HCT116 (cell line): ENCODE measurements at regions not wholly inside any gene's neighbourhood (a gene's known extent, or its start where the extent isn't known, plus 50 kb on each side); places are given as distances from the start of the nearest gene placed in this dataset.

Source experiments
- ATAC-seq: fragments of 200-7000 bp; cut with Tn5 transposase; 2 replicates; pipeline ENCODE4 v1.9.1; 2020; ENCODE audit warnings: mild to moderate bottlenecking, moderate library complexity
- BruUV-seq: library from RNA; stranded (reverse); fragments of 400-500 nt; replicated peaks from 2 replicates; lab custom pipeline; 2021; lab: Mats Ljungman, UMichigan
- CTCF ChIA-PET: fragments of 300-600 bp; sonication (Branson Sonifier 250); formaldehyde crosslinking; loops from one replicate; lab custom pipeline; 2021; ENCODE audit warnings: antibody characterized with exemption; lab: Charles Lee
- POLR2A ChIA-PET: fragments of 300-600, 350-600 bp; sonication (Branson Sonifier 250); formaldehyde crosslinking; loops from one replicate; lab custom pipeline; 2021; ENCODE audit warnings: antibody characterized with exemption; lab: Charles Lee
- RAD21 ChIA-PET, 2 experiments: fragments of 300-600 bp; sonication (Branson Sonifier 250); formaldehyde crosslinking; loops; one replicate each; lab custom pipeline; 2023; ENCODE audit warnings: low total read pairs in 2 of 2; ENCODE audit not compliant: uncharacterized antibody in 2 of 2, unreplicated experiment in 2 of 2, low non-redundant PET in 1 of 2; lab: Charles Lee
- DNase-seq: peaks from one replicate; pipeline ENCODE4 v3.0.0-alpha.2; 2010; ENCODE audit warnings: low read depth, low spot score
- H2AFZ ChIP-seq: fragments of 200-600 bp; shearing (Covaris generic), sonication (generic); 2 replicates; pipeline ENCODE4 v1.6.1; 2017; ENCODE audit warnings: low read depth, mixed run types, mixed read lengths, antibody characterized with exemption, low read length; ENCODE audit not compliant: poor library complexity, severe bottlenecking
- H3K27ac ChIP-seq: 2 replicates; pipeline ENCODE4 v1.5.1; 2012; ENCODE audit warnings: low read depth, low read length
- H3K27me3 ChIP-seq: fragments of 200-600 bp; sonication (generic); 2 replicates; pipeline ENCODE4 v1.6.1; 2016; ENCODE audit warnings: mixed run types, low read length, mixed read lengths; ENCODE audit not compliant: insufficient read depth
- H3K36me3 ChIP-seq, 2 experiments: fragments of 200-500 bp in 1 of 2; fragments of 200-600 bp in 1 of 2; sonication (Bioruptor generic) in 1 of 2; sonication (generic) in 1 of 2; 2 replicates each; pipeline versions ENCODE4 v1.5.1 to v1.6.1; 2014 to 2016; ENCODE audit warnings: low read length in 2 of 2, inconsistent platforms in 1 of 2, mixed read lengths in 1 of 2, mixed run types in 1 of 2; ENCODE audit not compliant: insufficient read depth in 2 of 2, control insufficient read depth in 1 of 2
- H3K4me1 ChIP-seq, 2 experiments: fragments of 200-600 bp in 1 of 2; sonication (generic) in 1 of 2; 2 replicates each; pipeline versions ENCODE4 v1.5.1 to v1.6.1; 2012 to 2017; ENCODE audit warnings: low read length in 2 of 2, inconsistent platforms in 1 of 2, mild to moderate bottlenecking in 1 of 2, mixed read lengths in 1 of 2, mixed run types in 1 of 2, moderate library complexity in 1 of 2; ENCODE audit not compliant: insufficient read depth in 2 of 2, control insufficient read depth in 1 of 2
- H3K4me2 ChIP-seq: fragments of 200-600 bp; sonication (generic); 2 replicates; pipeline ENCODE4 v1.6.1; 2017; ENCODE audit warnings: mixed run types, low read length, mixed read lengths
- H3K4me3 ChIP-seq, 2 experiments: fragments of 200-600 bp in 1 of 2; sonication (generic) in 1 of 2; replicated peaks in 1 of 2; 2 replicates each; pipeline ENCODE4 v1.5.1; 2011 to 2016; ENCODE audit warnings: low read length in 2 of 2, control low read depth in 1 of 2, low read depth in 1 of 2, mild to moderate bottlenecking in 1 of 2, mixed read lengths in 1 of 2, mixed run types in 1 of 2
- H3K79me2 ChIP-seq: fragments of 200-600 bp; sonication (generic); 2 replicates; pipeline ENCODE4 v1.6.1; 2017; ENCODE audit warnings: mild to moderate bottlenecking, mixed run types, low read length, moderate library complexity, mixed read lengths; ENCODE audit not compliant: insufficient read depth
- H3K9ac ChIP-seq: fragments of 200-600 bp; sonication (generic); 2 replicates; pipeline ENCODE4 v1.6.1; 2016; ENCODE audit warnings: low read length, mixed read lengths
- H3K9me2 ChIP-seq: fragments of 200-600 bp; sonication (generic), shearing (Covaris generic); 2 replicates; pipeline ENCODE4 v1.6.1; 2017; ENCODE audit warnings: mixed run types, mild to moderate bottlenecking, moderate library complexity; ENCODE audit not compliant: insufficient read depth
- H3K9me3 ChIP-seq, 2 experiments: fragments of 200-500 bp in 1 of 2; fragments of 200-600 bp in 1 of 2; sonication (Bioruptor generic) in 1 of 2; sonication (generic) in 1 of 2; 2 replicates each; pipeline ENCODE4 v1.6.1; 2014 to 2017; ENCODE audit warnings: low read length in 2 of 2, mixed read lengths in 2 of 2, inconsistent platforms in 1 of 2, low read depth in 1 of 2, mild to moderate bottlenecking in 1 of 2, mixed run types in 1 of 2, moderate library complexity in 1 of 2; ENCODE audit not compliant: control insufficient read depth in 1 of 2, insufficient read depth in 1 of 2
- H4K20me1 ChIP-seq: fragments of 200-600 bp; sonication (generic), shearing (Covaris generic); 2 replicates; pipeline ENCODE4 v1.6.1; 2017; ENCODE audit warnings: mixed run types, mild to moderate bottlenecking, moderate library complexity; ENCODE audit not compliant: insufficient read depth
- CBX3 ChIP-seq: IDR thresholded peaks from 2 replicates; pipeline ENCODE4 v1.6.1; 2012; ENCODE audit warnings: low read depth
- ELF1 ChIP-seq: IDR thresholded peaks from 2 replicates; pipeline ENCODE4 v1.6.1; 2012; ENCODE audit warnings: low read depth, borderline replicate concordance
- EZH2 ChIP-seq: fragments of 200-600 bp; sonication (generic); IDR thresholded peaks from 2 replicates; pipeline ENCODE4 v1.6.1; 2017; ENCODE audit warnings: antibody characterized with exemption, mixed run types
- EZH2phosphoT487 ChIP-seq: fragments of 200-600 bp; IDR thresholded peaks from 2 replicates; pipeline ENCODE4 v1.6.1; 2018; ENCODE audit warnings: antibody characterized with exemption, borderline replicate concordance
- JUND ChIP-seq: IDR thresholded peaks from 2 replicates; pipeline ENCODE4 v1.6.1; 2012
- POLR2AphosphoS5 ChIP-seq: IDR thresholded peaks from 2 replicates; pipeline ENCODE4 v1.6.1; 2011; ENCODE audit warnings: mild to moderate bottlenecking, low read depth, low read length, moderate library complexity
- RAD21 ChIP-seq: IDR thresholded peaks from 2 replicates; pipeline ENCODE4 v1.6.1; 2012; ENCODE audit warnings: low read depth, mild to moderate bottlenecking
- SIN3A ChIP-seq: IDR thresholded peaks from 2 replicates; pipeline ENCODE4 v1.6.1; 2012; ENCODE audit warnings: low read depth
- YY1 ChIP-seq: IDR thresholded peaks from 2 replicates; pipeline ENCODE4 v1.6.1; 2011; ENCODE audit warnings: low read length, low read depth, moderate library complexity, mild to moderate bottlenecking; ENCODE audit not compliant: insufficient replicate concordance; ENCODE audit errors: extremely low read depth
- intact Hi-C: fragments of 100-400 bp; cut with micrococcal nuclease; formaldehyde crosslinking; loops from 2 replicates; pipeline ENCODE4 v1.10.0; 2022
- TF ChIP-seq, protein P1 (sequence below): IDR thresholded peaks from 2 replicates; pipeline ENCODE4 v1.6.1; 2012

DNA sequence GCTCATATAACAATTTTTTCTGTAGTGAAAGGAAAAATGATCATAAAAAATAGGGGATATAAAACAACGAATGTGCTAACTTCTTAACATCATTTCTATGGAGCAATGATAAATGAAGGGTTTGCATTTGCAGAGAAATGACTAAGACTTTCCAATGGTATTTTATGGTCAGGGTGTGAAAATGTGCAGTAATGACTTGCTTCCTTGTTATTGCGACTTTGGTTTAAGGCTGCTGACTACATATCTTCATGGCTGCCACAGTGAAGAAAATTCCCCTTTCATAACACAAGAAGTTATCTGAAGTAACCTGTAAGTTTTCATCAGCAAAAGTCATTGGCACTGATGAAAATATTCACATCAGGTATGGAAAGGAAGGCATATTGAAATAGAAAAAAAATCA is 166.1 kb upstream of the NRG3 start:
- no TSS peak for BruUV-seq

DNA sequence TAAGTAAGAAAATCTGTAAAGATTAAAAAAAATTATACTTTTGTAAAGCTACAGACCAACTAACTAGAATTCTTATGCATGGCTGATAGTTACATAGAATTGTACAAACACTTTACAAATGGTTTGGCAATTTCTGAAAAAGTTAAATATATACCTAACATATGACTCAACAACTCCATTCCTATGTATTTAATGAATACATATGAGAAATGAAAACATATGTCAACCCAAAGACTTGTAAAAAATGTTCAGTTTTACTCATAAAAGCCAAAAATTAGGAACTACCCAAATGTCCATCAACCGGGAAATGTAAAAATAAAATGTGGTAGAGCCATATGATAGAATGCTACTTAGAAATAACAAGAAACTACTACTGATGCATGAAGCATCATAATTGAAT is 152.6 kb upstream of the NRG3 start:
- H2AFZ ChIP-seq: no peak overlapping the region
- RAD21 ChIA-PET: no interaction called here
- intact Hi-C loops: no loop called here
- DNase-seq: no peak
- H3K4me1 ChIP-seq: no peaks in the 10 kb centered on the region
- no peaks in the 10 kb centered on the region for H3K9me2 ChIP-seq
- H3K36me3 ChIP-seq: no peaks in the 10 kb centered on the region
- ATAC-seq: no peak
- no peaks in the 10 kb centered on the region for H3K27me3 ChIP-seq
- TF ChIP-seq JUND: no peak
- no peak for TF ChIP-seq YY1
- TF ChIP-seq RAD21: no peak
- TF ChIP-seq CBX3: no peak
- no peak for TF ChIP-seq SIN3A
- TF ChIP-seq EZH2phosphoT487: no peak
- no TSS peak for BruUV-seq
- no peak overlapping the region for H3K9ac ChIP-seq
- no peak overlapping the region for H3K4me2 ChIP-seq
- no peak overlapping the region for H3K4me3 ChIP-seq
- H3K9me3 ChIP-seq: peaks cover 0 to 15% of the 10 kb centered on the region in 2 experiments; a peak in 1 of 4 replicates
- H4K20me1 ChIP-seq: no peaks in the 10 kb centered on the region
- CTCF ChIA-PET: no interaction called here
- POLR2A ChIA-PET: no interaction called here
- no peaks in the 10 kb centered on the region for H3K79me2 ChIP-seq
- no peak overlapping the region for H3K27ac ChIP-seq

More for the DNA sequence above, 166.1 kb upstream of the NRG3 start:
- Histone ChIP-seq H3K4me1 (no peaks in the 10 kb centered on the region), H3K9ac (no peak overlapping the region), H3K4me2 (no peak overlapping the region), H3K27ac (no peak overlapping the region), H3K27me3 (no peaks in the 10 kb centered on the region), H3K79me2 (no peaks in the 10 kb centered on the region), H3K4me3 (no peak overlapping the region), H2AFZ (no peak overlapping the region), H3K9me3 (peaks cover 3 to 5% of the 10 kb centered on the region in 2 experiments; a peak in 2 of 4 replicates), H3K9me2 (no peaks in the 10 kb centered on the region), H4K20me1 (no peaks in the 10 kb centered on the region), H3K36me3 (no peaks in the 10 kb centered on the region)
- intact Hi-C loops: no loop called here
- TF ChIP-seq, protein P1, sequence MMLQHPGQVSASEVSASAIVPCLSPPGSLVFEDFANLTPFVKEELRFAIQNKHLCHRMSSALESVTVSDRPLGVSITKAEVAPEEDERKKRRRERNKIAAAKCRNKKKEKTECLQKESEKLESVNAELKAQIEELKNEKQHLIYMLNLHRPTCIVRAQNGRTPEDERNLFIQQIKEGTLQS: no peak
- no peak for TF ChIP-seq POLR2AphosphoS5
- TF ChIP-seq ELF1: no peak
- TF ChIP-seq EZH2: no peak
- ChIA-PET RAD21 (no interaction called here), POLR2A (no interaction called here), CTCF (no interaction called here)
- DNase-seq: no peak
- no peak for ATAC-seq
